HepG2 (cell line): ENCODE measurements at regions not wholly inside any gene's neighbourhood (a gene's known extent, or its start where the extent isn't known, plus 50 kb on each side); places are given as distances from the start of the nearest gene placed in this dataset.

Experiments
- ATAC-seq: fragments of 200-7000 bp; cut with Tn5 transposase; 3 replicates; pipeline ENCODE4 v1.9.1; 2020; ENCODE audit warnings: mild to moderate bottlenecking, moderate library complexity
- BruUV-seq: library from RNA; stranded (reverse); fragments of 400-500 nt; replicated peaks from 2 replicates; lab custom pipeline; 2021; lab: Mats Ljungman, UMichigan
- CTCF ChIA-PET: fragments of 300-600 bp; formaldehyde crosslinking; extraction: SDS; loops from one replicate; lab custom pipeline; 2021; ENCODE audit warnings: low total read pairs, inconsistent platforms, low intra/inter-chr PET ratio; lab: Yijun Ruan, JAX
- POLR2A ChIA-PET: fragments of 350-600 bp; sonication (Branson Sonifier 250); formaldehyde crosslinking; loops from one replicate; lab custom pipeline; 2020; ENCODE audit warnings: antibody characterized with exemption, inconsistent platforms; lab: Yijun Ruan, JAX
- DNase-seq: peaks from one replicate; pipeline ENCODE4 v3.0.0-alpha.2; 2015; ENCODE audit warnings: low spot score
- FAIRE-seq: peaks from 3 replicates; lab custom pipeline; 2011; peaks lifted over from hg19 to GRCh38; lab: Jason Lieb, UNC
- H2AFZ ChIP-seq: one replicate; pipeline ENCODE4 v1.6.1; 2011; ENCODE audit warnings: low read length, inconsistent platforms
- H3K27ac ChIP-seq: fragments of 300-600 bp; 3 replicates; pipeline ENCODE4 v1.8.0; 2011; ENCODE audit warnings: mixed run types, mild to moderate bottlenecking, mixed read lengths, low read length, inconsistent platforms; ENCODE audit not compliant: insufficient read depth; ENCODE audit errors: extremely low read length
- H3K27me3 ChIP-seq, 2 experiments: fragments of 200-600 bp in 1 of 2; 2 replicates in 1 of 2; 3 replicates in 1 of 2; pipeline versions ENCODE4 v1.6.0 to v1.8.0; 2011; ENCODE audit warnings: low read length in 2 of 2, mild to moderate bottlenecking in 2 of 2, moderate library complexity in 2 of 2, inconsistent platforms in 1 of 2; ENCODE audit not compliant: insufficient read depth in 2 of 2, control insufficient read depth in 1 of 2
- H3K36me3 ChIP-seq, 2 experiments: fragments of 200-600 bp in 1 of 2; replicated peaks in 1 of 2; 2 replicates in 1 of 2; 3 replicates in 1 of 2; pipeline versions ENCODE4 v1.5.1 to v1.8.0; 2011; ENCODE audit warnings: low read length in 2 of 2, inconsistent platforms in 1 of 2; ENCODE audit not compliant: insufficient read depth in 2 of 2, control insufficient read depth in 1 of 2
- H3K4me1 ChIP-seq: 2 replicates; pipeline ENCODE4 v1.5.1; 2012; ENCODE audit warnings: low read length, inconsistent platforms; ENCODE audit not compliant: insufficient read depth
- H3K4me2 ChIP-seq: 2 replicates; pipeline ENCODE4 v1.6.0; 2011; ENCODE audit warnings: low read depth, low read length, inconsistent platforms
- H3K4me3 ChIP-seq, 3 experiments: fragments of 200-600 bp in 1 of 3; sonication (generic), shearing (Covaris generic) in 1 of 3; replicated peaks in 1 of 3; 2 replicates each; pipeline ENCODE4 v1.5.1; 2011 to 2016; ENCODE audit warnings: low read length in 3 of 3, inconsistent platforms in 2 of 3, low read depth in 2 of 3, mild to moderate bottlenecking in 2 of 3, control low read depth in 1 of 3, mixed read lengths in 1 of 3; ENCODE audit not compliant: insufficient read depth in 1 of 3
- H3K79me2 ChIP-seq: one replicate; pipeline ENCODE4 v1.6.1; 2011; ENCODE audit warnings: low read length, inconsistent platforms; ENCODE audit not compliant: insufficient read depth
- H3K9ac ChIP-seq: 2 replicates; pipeline ENCODE4 v1.6.0; 2011; ENCODE audit warnings: mild to moderate bottlenecking, low read depth, low read length, inconsistent platforms; ENCODE audit not compliant: insufficient read depth
- H3K9me3 ChIP-seq: 2 replicates; pipeline ENCODE4 v1.5.1; 2012; ENCODE audit warnings: mild to moderate bottlenecking, low read length
- H4K20me1 ChIP-seq: 2 replicates; pipeline ENCODE4 v1.6.0; 2011; ENCODE audit warnings: inconsistent platforms, mild to moderate bottlenecking, low read length, moderate library complexity; ENCODE audit not compliant: insufficient read depth
- JDP2 ChIP-seq: sonication (generic); formaldehyde crosslinking; IDR thresholded peaks from 2 replicates; pipeline ENCODE4 v1.8.1; 2022; ENCODE audit warnings: missing genetic modification reagents, borderline replicate concordance
- MTA1 ChIP-seq: sonication (generic); formaldehyde crosslinking; IDR thresholded peaks from 2 replicates; pipeline ENCODE4 v1.4.0; 2020; ENCODE audit warnings: missing genetic modification reagents, mild to moderate bottlenecking, borderline replicate concordance
- SAP130 ChIP-seq: IDR thresholded peaks from 2 replicates; pipeline ENCODE4 v1.6.1; 2016; ENCODE audit warnings: low read depth
- WGBS: methylation state at CpG from one replicate; pipeline ENCODE4 v1.1.6; 2017; ENCODE audit warnings: low lambda C conversion rate; 5-methylcytosine and 5-hydroxymethylcytosine counted together
- in situ Hi-C: cut with HindIII; loops from 2 replicates; pipeline ENCODE4 v1.10.0; 2017; ENCODE audit warnings: low pct_unique_long_range_greater_than_20kb; ENCODE audit not compliant: extremely low pct_ligation_motif_present
- intact Hi-C: fragments of 100-400 bp; cut with micrococcal nuclease; formaldehyde crosslinking; loops from one replicate; pipeline ENCODE4 v1.10.0; 2022; ENCODE audit not compliant: unreplicated experiment
- TF ChIP-seq, protein P1 (sequence below): sonication (generic); formaldehyde crosslinking; IDR thresholded peaks from 2 replicates; pipeline ENCODE4 v1.5.1; 2020; ENCODE audit warnings: missing genetic modification reagents, mild to moderate bottlenecking, borderline replicate concordance
- TF ChIP-seq, protein P2 (sequence below): sonication (generic); formaldehyde crosslinking; IDR thresholded peaks from 2 replicates; pipeline ENCODE4 v1.4.0; 2020; ENCODE audit warnings: missing genetic modification reagents

DNA sequence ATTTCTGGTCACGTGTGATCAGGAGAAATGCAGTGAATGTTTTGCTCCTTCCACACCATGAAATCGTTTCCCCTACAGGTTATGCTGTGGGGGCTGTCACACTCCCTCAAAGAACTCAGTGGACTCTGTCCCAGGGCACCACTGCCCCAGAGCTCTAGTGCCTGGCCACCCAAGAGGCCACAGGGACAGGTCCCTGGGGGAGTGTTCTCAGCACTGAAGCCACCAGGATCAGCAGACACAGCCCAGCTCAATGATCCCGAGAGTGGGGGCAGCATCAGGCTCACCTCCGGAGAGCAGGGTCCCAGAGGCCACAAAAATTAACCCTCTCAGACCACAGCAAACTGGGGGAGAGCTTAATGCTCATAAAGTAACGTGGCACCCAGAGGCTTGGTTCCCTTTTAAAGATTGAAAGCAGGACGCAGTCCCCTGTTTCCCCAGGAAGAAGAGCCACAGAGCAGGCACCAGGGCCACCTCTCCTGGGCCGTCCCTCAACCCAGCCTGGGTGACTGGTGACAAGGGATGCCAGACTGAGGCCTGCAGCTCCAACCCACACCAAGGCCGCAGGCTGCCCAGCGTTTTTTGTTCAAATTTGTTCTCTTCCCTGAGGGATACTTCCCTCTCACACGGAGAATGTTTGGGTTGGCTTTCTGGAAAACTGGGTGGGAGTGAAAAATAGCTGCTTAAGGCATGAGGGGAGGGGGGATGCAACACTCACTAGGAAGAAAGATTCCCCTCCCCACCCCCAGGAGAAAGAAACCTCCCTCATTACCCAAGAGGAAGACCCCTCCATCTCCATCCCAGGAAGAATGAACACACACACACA is 123.3 kb upstream of the IGF1R start:
- H3K9ac ChIP-seq = no peak overlapping the region
- TF ChIP-seq MTA1 (CRISPR knock-in tag) = 0 out of 2 replicates have a peak, but pooled peaks have one; percentile 19
- TF ChIP-seq JDP2 (CRISPR knock-in tag) = no peak
- TF ChIP-seq, protein P1, sequence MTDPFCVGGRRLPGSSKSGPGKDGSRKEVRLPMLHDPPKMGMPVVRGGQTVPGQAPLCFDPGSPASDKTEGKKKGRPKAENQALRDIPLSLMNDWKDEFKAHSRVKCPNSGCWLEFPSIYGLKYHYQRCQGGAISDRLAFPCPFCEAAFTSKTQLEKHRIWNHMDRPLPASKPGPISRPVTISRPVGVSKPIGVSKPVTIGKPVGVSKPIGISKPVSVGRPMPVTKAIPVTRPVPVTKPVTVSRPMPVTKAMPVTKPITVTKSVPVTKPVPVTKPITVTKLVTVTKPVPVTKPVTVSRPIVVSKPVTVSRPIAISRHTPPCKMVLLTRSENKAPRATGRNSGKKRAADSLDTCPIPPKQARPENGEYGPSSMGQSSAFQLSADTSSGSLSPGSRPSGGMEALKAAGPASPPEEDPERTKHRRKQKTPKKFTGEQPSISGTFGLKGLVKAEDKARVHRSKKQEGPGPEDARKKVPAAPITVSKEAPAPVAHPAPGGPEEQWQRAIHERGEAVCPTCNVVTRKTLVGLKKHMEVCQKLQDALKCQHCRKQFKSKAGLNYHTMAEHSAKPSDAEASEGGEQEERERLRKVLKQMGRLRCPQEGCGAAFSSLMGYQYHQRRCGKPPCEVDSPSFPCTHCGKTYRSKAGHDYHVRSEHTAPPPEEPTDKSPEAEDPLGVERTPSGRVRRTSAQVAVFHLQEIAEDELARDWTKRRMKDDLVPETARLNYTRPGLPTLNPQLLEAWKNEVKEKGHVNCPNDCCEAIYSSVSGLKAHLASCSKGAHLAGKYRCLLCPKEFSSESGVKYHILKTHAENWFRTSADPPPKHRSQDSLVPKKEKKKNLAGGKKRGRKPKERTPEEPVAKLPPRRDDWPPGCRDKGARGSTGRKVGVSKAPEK = 0 out of 2 replicates have a peak, but pooled peaks have one; percentile 28
- H3K36me3 ChIP-seq = no peaks in the 10 kb centered on the region
- POLR2A ChIA-PET = no interaction called here
- H4K20me1 ChIP-seq = no peaks in the 10 kb centered on the region
- H3K4me2 ChIP-seq = peak overlapping the region; percentile 41; the same call in 1 of the 2 replicates
- WGBS = 8% methylated on average over 5 of the region's 10 CpGs
- peak; percentile 55 for ATAC-seq
- DNase-seq = no peak
- intact Hi-C loops = no loop called here
- CTCF ChIA-PET = no interaction called here
- H3K9me3 ChIP-seq = no peaks in the 10 kb centered on the region
- peaks cover 0 to 24% of the 10 kb centered on the region in 2 experiments; a peak in 2 of 5 replicates for H3K27me3 ChIP-seq
- no peak overlapping the region for H3K27ac ChIP-seq
- peaks cover 61% of the 10 kb centered on the region for H3K4me1 ChIP-seq
- FAIRE-seq = no peak
- H3K79me2 ChIP-seq = no peaks in the 10 kb centered on the region
- in situ Hi-C loops = loop anchor here (5.0 kb wide), 1 partner anchor 132 kb away; no protein-coding TSS in a partner anchor
- no peak overlapping the region for H3K4me3 ChIP-seq
- BruUV-seq = no TSS peak
- no peak overlapping the region for H2AFZ ChIP-seq

GRCh38 chr15:98525661-98526001 is 122.7 kb upstream of the IGF1R start:
- intact Hi-C loops (no loop called here), in situ Hi-C loops (no loop called here)
- no peak for DNase-seq
- H3K36me3 ChIP-seq = no peaks in the 10 kb centered on the region
- no peaks in the 10 kb centered on the region for H3K9me3 ChIP-seq
- H3K79me2 ChIP-seq = no peaks in the 10 kb centered on the region
- no TSS peak for BruUV-seq
- H4K20me1 ChIP-seq = no peaks in the 10 kb centered on the region
- ChIA-PET POLR2A (no interaction called here), CTCF (no interaction called here)
- no peak overlapping the region for H3K9ac ChIP-seq
- FAIRE-seq = no peak
- WGBS = 68% methylated on average over 12 of the region's 13 CpGs
- no peak; the same call in 2 of the 3 replicates for ATAC-seq
- H3K4me1 ChIP-seq = peaks cover 65% of the 10 kb centered on the region
- no peak overlapping the region for H2AFZ ChIP-seq
- peaks cover 0 to 28% of the 10 kb centered on the region in 2 experiments; a peak in 2 of 5 replicates for H3K27me3 ChIP-seq
- no peak overlapping the region for H3K4me2 ChIP-seq
- no peak overlapping the region for H3K27ac ChIP-seq
- H3K4me3 ChIP-seq = no peak overlapping the region
- TF ChIP-seq, protein P2, sequence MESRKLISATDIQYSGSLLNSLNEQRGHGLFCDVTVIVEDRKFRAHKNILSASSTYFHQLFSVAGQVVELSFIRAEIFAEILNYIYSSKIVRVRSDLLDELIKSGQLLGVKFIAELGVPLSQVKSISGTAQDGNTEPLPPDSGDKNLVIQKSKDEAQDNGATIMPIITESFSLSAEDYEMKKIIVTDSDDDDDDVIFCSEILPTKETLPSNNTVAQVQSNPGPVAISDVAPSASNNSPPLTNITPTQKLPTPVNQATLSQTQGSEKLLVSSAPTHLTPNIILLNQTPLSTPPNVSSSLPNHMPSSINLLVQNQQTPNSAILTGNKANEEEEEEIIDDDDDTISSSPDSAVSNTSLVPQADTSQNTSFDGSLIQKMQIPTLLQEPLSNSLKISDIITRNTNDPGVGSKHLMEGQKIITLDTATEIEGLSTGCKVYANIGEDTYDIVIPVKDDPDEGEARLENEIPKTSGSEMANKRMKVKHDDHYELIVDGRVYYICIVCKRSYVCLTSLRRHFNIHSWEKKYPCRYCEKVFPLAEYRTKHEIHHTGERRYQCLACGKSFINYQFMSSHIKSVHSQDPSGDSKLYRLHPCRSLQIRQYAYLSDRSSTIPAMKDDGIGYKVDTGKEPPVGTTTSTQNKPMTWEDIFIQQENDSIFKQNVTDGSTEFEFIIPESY (CRISPR knock-in tag) = peak; percentile 73; the same call in 1 of the 2 replicates
- TF ChIP-seq SAP130 (CRISPR knock-in tag) = no peak
